ENCODE measurements at regions not wholly inside any gene's neighbourhood (a gene's known extent, or its start where the extent isn't known, plus 50 kb on each side); places are given as distances from the start of the nearest gene placed in this dataset.

DNA sequence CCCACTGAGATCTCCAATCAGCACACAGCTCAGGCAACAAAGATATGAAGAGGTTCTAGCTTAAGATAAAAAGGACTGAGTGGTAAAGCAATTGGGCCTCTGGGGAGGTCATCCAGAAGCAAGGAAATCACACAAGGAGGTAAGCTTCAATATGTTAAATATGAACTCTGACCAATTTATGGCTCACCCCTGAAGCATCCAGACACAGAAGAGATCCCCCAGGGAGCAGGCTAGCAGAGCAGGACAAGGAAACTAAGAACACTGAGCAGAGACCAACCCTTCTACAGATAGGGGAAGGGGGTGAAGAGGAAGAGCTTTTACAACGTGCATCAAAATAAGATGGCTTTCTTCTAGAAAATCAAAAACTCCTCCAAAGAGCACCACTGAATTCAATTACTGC lies 616.2 kb downstream of the DNAH5 start:
- DNase-seq = no peak

DNA sequence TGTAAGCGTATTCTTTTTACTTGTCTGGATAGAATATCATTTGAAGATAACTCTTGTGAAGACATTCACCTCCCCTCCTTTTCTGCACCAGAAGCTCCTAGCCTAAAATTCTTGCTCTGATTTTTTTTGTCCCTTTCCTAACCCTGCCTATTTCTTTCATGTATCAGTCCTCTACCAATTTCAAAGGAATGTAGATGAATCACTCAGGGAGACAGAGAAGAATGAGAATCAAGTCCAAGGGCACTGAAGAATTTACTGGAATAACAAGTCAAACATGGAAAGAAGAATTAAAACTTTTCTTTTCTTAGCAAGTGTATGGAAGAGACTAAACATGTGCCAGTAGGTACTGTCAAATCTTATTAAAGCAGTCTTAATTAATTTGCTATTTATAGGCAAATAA lies 618.7 kb downstream of the DNAH5 start:
- DNase-seq = no peak

DNA sequence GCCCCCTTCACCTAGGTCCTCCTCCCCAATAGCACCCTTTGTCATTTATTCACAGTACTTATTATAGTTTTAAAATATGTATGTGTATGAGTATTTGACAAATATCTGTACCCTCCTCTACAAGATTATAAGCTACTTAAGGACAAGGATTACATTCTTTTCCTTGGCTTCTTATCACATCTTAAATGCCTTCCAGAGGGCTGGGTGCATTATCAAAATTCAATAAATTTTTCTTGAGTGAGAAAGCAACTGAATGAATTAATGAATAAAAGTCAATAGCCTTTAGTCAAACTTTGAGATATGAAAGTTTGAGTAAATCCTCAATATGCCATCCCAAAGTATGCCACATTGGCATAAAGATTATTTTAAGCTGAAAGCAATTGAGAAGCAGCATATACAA lies 621.7 kb downstream of the DNAH5 start:
- no peak for DNase-seq

GRCh38 chr5:13317654-13318053 lies 626.8 kb downstream of the DNAH5 start:
- no peak for DNase-seq

DNA sequence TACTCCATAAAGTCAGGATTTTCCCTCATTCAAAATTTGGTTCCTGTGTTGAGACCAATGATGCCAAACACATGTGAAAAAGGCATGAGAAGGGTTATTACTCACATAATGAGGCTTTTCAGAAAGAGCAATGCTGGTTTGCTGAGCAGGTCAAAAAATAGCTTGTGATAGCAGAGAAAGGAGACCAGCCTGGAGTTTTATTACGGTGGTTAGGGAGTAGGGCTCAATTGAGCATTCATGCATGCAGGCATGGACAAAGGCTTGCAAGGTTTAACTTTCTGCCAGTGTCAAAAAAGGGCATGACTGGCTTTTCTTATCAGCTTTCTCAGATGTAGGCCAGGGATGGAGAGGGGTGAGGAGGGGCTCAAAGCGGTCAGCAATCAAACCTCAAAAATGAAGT lies 628.3 kb downstream of the DNAH5 start:
- no peak for DNase-seq

GRCh38 chr5:13307480-13307879 lies 637.0 kb downstream of the DNAH5 start:
- DNase-seq = no peak

GRCh38 chr5:13303445-13303844 lies 641.0 kb downstream of the DNAH5 start:
- DNase-seq = no peak

DNA sequence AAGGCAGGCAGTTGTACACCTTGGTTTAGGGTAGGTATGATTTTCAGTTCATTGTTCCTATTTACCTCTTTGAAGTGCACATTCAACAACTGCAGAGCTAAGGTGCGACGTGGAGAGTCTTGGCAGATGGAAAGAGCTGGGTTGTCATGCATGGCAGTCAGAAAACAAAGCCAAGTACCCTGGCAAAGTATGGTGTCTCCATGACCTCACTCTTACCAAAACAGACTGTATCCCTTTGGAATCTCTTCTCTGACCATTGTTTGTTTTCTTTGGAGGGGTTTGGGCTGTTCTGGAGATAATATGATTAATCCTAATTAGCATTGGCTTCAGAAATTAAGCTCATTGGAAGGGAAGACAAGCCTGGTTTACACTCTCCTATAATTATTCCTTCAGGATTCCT lies 665.7 kb downstream of the DNAH5 start:
- no peak for DNase-seq

DNA sequence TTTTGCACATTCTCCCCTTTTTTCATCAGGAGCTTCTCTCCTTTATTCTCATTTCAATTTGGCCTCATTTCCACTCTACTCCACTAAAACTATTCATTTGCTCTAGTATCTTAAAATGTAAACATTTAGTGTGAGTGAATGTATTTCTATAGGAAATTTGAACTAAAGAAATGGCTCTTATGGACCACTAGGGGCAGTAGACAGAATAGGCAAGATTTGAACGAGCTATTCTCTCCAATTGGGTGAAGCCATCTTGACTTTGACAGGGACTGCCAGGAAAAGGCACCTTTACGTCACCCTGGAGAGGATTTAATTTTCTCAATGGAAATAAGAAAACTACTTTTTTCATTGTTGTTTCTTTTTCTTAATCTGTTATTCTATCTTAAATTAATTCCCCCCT lies 666.3 kb downstream of the DNAH5 start:
- no peak for DNase-seq

GRCh38 chr5:13276156-13276555 lies 668.3 kb downstream of the DNAH5 start:
- no peak for DNase-seq

DNA sequence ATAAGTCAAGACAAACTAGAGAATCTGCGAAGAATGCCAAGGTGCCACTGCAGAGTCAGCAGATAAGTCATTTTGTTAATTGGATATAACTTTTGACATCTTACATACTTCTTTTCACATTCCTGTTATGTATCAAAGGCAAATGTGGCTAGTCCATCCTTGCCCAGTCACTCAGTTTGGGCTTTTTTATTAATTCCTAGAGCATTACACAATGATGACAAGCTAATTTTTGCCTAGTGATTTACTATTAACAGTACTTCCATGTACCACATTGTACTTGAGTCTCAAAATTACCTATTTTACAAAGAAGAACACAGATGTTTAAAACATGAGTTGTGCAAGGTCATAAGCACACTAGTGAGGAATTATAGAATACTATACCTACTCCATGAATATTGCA lies 680.8 kb downstream of the DNAH5 start:
- DNase-seq = no peak

GRCh38 chr5:13253111-13253510 lies 691.4 kb downstream of the DNAH5 start:
- no peak for DNase-seq

DNA sequence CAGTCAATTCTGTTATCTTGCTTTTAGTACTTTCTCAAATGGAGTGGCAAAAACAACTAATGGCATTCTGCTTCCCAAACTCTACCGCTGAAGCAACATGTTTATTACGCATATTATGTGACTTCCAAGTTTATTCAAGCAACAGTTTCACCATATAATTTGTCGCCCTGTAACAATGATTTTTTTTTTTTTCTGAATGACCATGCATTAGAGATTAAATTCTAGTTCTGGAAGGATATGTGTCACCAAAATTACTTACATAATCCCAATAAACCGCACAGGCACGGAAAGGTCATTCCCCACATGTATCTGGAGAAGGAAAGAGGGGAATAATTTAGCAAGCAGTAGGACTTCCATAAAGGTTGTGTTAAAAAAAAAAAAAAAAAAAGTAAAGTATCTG lies 691.8 kb downstream of the DNAH5 start:
- DNase-seq = no peak

GRCh38 chr5:13251623-13252376 lies 692.7 kb downstream of the DNAH5 start:
- DNase-seq = no peak

DNA sequence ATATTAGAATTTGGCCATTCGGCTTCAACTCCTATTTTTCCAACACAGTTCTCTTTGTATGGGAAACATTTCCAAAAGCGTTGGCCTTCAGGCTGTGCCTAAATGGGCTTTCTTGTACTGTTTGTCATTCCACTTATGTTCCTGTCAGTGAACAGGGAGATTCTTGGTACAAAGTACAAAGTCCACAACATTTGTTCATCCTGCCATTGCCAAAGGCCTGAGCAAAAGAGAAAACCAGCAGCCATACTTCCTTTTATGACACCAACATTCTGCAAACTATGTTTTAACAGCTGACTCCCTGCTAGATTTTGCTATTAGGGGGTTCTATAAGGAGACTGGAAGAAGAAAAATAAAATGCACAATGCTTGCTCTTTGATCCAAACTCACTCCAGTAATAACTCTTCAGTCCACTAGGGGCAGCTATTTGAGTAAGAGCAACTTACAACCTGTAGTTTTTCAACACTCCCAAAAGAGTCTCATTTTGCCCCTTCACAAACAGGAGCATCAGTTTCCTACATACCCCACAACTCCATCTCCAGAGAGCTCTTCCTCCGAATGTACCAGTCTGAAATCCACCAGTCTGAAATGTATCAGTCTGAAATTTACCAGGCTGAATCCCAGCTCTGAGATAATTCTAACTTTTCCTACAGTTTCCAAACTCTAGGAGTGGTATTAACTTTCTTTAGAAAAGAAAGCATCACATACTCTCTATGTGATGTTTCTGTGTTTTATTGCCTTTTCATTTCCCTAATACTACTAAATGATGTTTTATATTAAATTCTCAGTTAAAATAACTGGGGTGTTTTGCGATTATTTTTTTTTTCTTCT lies 693.8 kb downstream of the DNAH5 start:
- DNase-seq = no peak

DNA sequence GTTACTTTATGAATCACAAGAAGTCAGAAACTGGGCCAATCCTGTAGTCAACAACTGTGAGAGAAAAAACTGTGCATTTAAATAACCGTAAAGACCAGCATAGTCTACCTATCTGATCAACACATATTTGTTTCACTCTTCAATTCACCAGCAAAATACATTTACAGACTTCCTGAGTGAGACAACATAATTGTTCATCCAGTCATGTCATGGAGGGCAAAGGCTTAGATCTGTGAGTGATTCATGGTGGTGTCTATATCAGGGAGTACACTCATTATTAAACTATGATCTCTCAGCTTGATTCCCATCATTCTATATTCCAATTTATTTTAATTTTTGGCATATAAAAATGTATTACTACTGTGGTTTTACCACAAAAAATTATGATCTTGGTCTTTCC lies 694.6 kb downstream of the DNAH5 start:
- DNase-seq = no peak

- DNase-seq = no peak
Observed at GRCh38 chr5:13248253-13248652, 696.2 kb downstream of the DNAH5 start.

DNA sequence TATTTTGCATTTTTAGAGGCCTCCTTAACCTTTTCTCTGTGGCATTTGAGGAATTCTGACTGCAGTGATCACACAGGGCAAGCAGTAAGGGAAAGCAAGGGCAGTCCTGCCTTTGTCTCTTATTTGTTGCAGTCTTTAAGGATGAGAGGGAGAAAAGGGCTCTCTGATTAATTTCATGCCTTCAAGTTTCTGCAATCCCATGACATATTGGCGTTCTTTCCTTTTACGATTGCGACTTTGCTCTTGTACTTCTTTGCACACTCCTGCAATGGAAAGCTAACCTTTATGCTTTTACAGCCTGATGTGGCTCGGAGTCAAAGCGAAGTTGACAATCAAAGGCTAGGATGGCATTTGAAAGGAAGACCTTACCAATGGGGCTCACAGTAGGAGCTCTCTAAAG lies 698.4 kb downstream of the DNAH5 start:
- DNase-seq = no peak

DNA sequence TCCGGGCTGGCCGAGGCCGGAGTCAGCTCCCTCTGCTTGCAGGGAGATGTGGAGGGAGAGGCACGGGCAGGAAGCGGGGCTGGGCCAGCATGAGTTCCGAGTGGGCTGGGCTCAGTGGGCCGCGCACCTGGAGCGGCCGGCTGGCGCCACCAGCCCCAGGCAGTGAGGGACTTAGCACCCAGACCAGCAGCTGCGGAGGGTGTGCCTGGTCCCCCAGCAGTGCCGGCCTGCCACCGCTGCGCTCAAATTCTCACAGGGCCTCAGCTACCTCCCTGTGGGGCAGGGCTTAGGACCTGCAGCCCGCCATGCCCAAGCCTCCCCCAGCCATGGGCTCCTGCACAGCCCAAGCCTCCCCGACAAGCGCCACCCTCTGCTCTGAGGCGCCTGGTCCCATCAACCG lies 700.3 kb downstream of the DNAH5 start:
- DNase-seq = no peak

DNA sequence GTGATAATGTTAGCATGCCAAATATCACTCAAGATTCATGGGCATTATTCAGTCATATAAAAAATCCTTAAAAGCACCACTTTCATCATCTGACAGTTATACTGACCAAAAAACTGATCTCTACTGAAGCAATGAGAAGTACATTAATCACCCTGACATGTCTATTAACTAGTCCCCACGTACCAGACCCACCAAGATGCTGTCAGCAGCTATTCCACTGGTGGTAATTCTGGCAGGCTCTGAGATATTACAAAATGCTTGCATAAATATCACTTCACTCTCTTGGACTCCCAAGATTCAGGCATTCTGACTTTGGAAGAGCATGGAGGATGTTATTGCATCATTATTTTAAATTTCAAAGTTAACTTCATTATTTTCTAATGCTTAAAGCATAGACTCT lies 717.0 kb downstream of the DNAH5 start:
- DNase-seq = no peak

GRCh38 chr5:13218518-13218917 lies 726.0 kb downstream of the DNAH5 start:
- no peak for DNase-seq

DNA sequence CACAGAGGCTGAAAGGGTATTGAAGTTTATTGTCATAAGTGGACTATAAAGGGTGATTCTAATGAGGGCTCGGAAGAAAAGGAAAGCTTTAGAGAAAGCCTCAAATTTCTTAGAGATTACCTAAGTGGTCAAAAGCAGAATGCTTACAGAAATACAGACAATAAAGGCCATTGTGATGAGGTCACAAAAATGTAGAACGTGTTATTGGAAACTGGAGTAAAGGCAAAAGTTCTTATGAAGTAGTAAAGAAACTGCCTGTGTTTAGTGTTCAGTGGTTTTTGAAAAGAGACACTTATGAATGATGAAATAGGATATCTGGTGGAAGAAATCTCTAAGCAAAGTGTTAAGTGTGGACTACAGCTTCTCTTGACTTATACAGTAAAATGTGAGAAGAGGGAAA lies 726.9 kb downstream of the DNAH5 start:
- no peak for DNase-seq

DNA sequence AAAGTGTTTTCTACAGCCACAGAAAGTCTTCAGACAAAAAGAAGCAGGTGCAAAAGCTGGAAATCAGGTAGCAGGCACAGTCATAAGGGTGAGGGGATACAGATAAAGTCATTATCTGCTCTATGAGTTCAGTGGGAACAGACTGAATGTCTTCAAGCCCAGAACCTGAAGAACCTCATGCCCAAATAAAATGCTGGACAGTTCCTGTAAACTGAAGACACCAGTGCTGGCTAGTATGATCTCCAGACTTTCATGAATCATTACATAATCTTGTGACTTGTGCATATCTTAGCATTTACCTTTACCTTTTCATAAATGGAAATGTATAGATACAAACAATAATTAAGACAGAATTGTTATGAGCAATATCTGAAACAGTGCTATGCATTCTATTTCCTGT lies 728.7 kb downstream of the DNAH5 start:
- no peak for DNase-seq

DNA sequence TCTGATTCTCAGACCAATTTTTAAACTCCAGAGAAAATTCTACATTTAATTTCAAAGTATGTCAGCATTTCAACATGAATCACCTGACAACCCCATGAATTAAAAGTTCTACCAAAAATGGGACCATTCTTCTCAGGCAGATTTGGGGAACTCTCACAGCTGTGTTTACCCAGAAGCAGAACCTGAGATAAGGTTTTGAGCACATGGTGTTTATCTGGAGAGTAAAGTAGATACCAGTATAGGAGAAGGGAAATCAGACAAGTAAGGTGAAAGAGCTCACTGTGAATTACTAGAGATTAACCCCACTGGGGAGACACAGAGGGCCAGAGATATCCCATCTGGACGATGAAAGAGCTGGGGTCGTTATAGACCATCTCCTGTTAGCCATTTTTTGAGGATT lies 729.1 kb downstream of the DNAH5 start:
- DNase-seq = no peak

DNA sequence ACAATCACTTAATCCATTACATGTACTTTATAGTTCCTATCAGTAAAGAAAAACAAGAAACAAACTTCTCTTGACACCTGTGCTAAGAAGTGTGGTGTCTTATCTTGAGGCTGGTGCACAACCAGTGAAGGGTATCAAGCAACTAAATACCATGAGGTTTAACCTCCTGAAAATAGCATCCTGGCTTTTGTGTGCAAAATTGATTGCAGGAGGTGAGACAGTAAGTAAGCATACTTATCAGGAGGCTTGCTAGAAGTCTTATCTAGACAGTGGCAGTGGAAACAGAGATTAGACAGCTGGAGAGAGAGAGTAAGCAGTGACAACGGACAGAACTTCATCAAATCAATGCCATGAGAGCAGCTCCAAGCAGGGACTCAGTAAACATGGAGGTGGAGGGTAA lies 730.3 kb downstream of the DNAH5 start:
- DNase-seq = no peak

All from CD4-positive, alpha-beta T cell treated with Interferon alpha-2 for 1 hour (primary cell).